ENCODE measurements at regions not wholly inside any gene's neighbourhood (a gene's known extent, or its start where the extent isn't known, plus 50 kb on each side); places are given as distances from the start of the nearest gene placed in this dataset.

DNA sequence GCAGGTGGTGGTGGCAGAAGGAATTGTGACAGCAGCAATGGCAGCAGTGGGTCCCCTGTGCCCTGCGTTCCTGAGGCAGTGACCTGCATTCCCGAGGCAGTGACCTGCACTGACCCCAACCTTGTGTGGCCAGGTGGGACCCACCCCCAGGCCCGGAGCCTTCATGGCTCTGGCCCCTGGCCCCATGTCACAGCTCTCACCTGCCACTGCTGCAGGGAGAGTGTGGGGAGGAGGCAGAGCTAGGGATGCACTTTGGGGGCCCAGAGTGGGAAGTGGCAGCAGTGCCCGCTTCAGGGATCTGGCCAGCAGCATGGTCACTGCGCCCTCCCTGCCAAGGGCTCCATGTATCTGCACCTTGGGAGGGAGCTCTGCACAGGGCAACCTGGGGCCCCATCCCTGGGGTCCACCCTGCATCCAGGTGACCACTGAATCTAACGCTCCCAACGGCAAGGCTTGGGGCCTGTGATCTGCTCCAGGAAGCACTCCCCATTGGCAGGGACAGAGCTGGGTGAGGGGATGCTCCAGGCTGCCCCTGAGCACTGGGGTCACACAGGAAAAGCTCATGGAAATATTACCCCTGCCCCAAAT, 618.6 kb downstream of the RWDD3 start:
- TF ChIP-seq POLR2A (IDR thresholded peaks at IDR 0.05; ENCODE audit: low read depth, low read length) (no peak), FOS (IDR thresholded peaks at IDR 0.05; ENCODE audit: borderline replicate concordance, insufficient read depth, low read length) (no peak), JUN (IDR thresholded peaks at IDR 0.05; ENCODE audit: borderline replicate concordance, insufficient read depth, insufficient read length, low read depth) (no peak), POLR2AphosphoS5 (IDR thresholded peaks at IDR 0.05; ENCODE audit: insufficient read depth, low read depth, low read length) (no peak)
- TF ChIP-seq, protein P1, sequence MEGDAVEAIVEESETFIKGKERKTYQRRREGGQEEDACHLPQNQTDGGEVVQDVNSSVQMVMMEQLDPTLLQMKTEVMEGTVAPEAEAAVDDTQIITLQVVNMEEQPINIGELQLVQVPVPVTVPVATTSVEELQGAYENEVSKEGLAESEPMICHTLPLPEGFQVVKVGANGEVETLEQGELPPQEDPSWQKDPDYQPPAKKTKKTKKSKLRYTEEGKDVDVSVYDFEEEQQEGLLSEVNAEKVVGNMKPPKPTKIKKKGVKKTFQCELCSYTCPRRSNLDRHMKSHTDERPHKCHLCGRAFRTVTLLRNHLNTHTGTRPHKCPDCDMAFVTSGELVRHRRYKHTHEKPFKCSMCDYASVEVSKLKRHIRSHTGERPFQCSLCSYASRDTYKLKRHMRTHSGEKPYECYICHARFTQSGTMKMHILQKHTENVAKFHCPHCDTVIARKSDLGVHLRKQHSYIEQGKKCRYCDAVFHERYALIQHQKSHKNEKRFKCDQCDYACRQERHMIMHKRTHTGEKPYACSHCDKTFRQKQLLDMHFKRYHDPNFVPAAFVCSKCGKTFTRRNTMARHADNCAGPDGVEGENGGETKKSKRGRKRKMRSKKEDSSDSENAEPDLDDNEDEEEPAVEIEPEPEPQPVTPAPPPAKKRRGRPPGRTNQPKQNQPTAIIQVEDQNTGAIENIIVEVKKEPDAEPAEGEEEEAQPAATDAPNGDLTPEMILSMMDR (IDR thresholded peaks at IDR 0.05; ENCODE audit: extremely low read depth in 1 of 2, insufficient read depth in 1 of 2, low read depth in 1 of 2, low read length in 2 of 2), result no peak
- TF ChIP-seq, protein P2, sequence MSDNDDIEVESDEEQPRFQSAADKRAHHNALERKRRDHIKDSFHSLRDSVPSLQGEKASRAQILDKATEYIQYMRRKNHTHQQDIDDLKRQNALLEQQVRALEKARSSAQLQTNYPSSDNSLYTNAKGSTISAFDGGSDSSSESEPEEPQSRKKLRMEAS (IDR thresholded peaks at IDR 0.05; ENCODE audit: insufficient read depth, insufficient read length), result no peak

All from endothelial cell of umbilical vein (primary cell).